Nephron progenitor cell (in vitro differentiated cells): ENCODE measurements at regions not wholly inside any gene's neighbourhood (a gene's known extent, or its start where the extent isn't known, plus 50 kb on each side); places are given as distances from the start of the nearest gene placed in this dataset.
A peak's percentile ranks its signal among the peaks of the same experiment; 100 is the strongest.

Experiments
- DNase-seq: peaks from one replicate; pipeline ENCODE4 v3.0.0; 2021
- H3K27ac Mint-ChIP-seq: 2 replicates; pipeline ENCODE4 v1.8.0; 2021; ENCODE audit warnings: mild to moderate bottlenecking, moderate library complexity, mixed read lengths
- H3K27me3 Mint-ChIP-seq: 2 replicates; pipeline ENCODE4 v1.8.0; 2021; ENCODE audit warnings: mild to moderate bottlenecking, low read depth, mixed read lengths; ENCODE audit not compliant: poor library complexity
- H3K36me3 Mint-ChIP-seq: 2 replicates; pipeline ENCODE4 v1.8.0; 2021; ENCODE audit warnings: low read depth, mixed read lengths
- H3K4me1 Mint-ChIP-seq: 2 replicates; pipeline ENCODE4 v1.8.0; 2021; ENCODE audit warnings: mixed read lengths
- H3K4me3 Mint-ChIP-seq: 2 replicates; pipeline ENCODE4 v1.8.0; 2021; ENCODE audit warnings: mild to moderate bottlenecking, moderate library complexity, mixed read lengths
- H3K9me3 Mint-ChIP-seq: 2 replicates; pipeline ENCODE4 v1.8.0; 2021; ENCODE audit warnings: mild to moderate bottlenecking, moderate library complexity, mixed read lengths
- CTCF ChIP-seq: fragments of 200-600 bp; sonication (generic); IDR thresholded peaks from 2 replicates; pipeline ENCODE4 v1.5.0; 2021; ENCODE audit warnings: antibody characterized with exemption

GRCh38 chr2:17057109-17058017 is 391.7 kb upstream of the CYRIA start:
- Mint-ChIP-seq H3K27ac (no peak overlapping the region), H3K36me3 (no peaks in the 10 kb centered on the region), H3K4me1 (peaks cover 5% of the 10 kb centered on the region), H3K4me3 (no peak overlapping the region), H3K27me3 (peaks cover 5% of the 10 kb centered on the region), H3K9me3 (no peaks in the 10 kb centered on the region)
- TF ChIP-seq CTCF = no peak
- no peak for DNase-seq

GRCh38 chr2:17056236-17056635 is 390.6 kb upstream of the CYRIA start:
- Mint-ChIP-seq H3K36me3 (no peaks in the 10 kb centered on the region), H3K27me3 (peaks cover 7% of the 10 kb centered on the region), H3K27ac (no peak overlapping the region), H3K4me3 (no peak overlapping the region), H3K4me1 (peaks cover 15% of the 10 kb centered on the region), H3K9me3 (no peaks in the 10 kb centered on the region)
- no peak for TF ChIP-seq CTCF
- no peak for DNase-seq

GRCh38 chr2:17052001-17052400 is 386.4 kb upstream of the CYRIA start:
- Mint-ChIP-seq H3K27ac (peak overlapping the region; percentile 58), H3K4me3 (no peak overlapping the region), H3K9me3 (no peaks in the 10 kb centered on the region), H3K27me3 (peaks cover 7% of the 10 kb centered on the region), H3K4me1 (peaks cover 10% of the 10 kb centered on the region), H3K36me3 (no peaks in the 10 kb centered on the region)
- no peak for DNase-seq
- no peak for TF ChIP-seq CTCF

- Mint-ChIP-seq H3K27ac (peak overlapping the region; percentile 58), H3K36me3 (no peaks in the 10 kb centered on the region), H3K4me3 (no peak overlapping the region), H3K9me3 (no peaks in the 10 kb centered on the region), H3K4me1 (peaks cover 10% of the 10 kb centered on the region), H3K27me3 (peaks cover 9% of the 10 kb centered on the region)
- no peak for TF ChIP-seq CTCF
- DNase-seq = no peak
Observed at GRCh38 chr2:17051538-17051937, 385.9 kb upstream of the CYRIA start.

GRCh38 chr2:17043173-17043572 is 377.5 kb upstream of the CYRIA start:
- Mint-ChIP-seq H3K27ac (no peak overlapping the region), H3K4me1 (peaks cover 16% of the 10 kb centered on the region), H3K9me3 (no peaks in the 10 kb centered on the region), H3K27me3 (peaks cover 8% of the 10 kb centered on the region), H3K36me3 (no peaks in the 10 kb centered on the region), H3K4me3 (no peak overlapping the region)
- DNase-seq = no peak
- TF ChIP-seq CTCF = no peak

GRCh38 chr2:17036361-17036760 is 370.7 kb upstream of the CYRIA start:
- H3K36me3 Mint-ChIP-seq = no peaks in the 10 kb centered on the region
- no peak overlapping the region for H3K27ac Mint-ChIP-seq
- peaks cover 6% of the 10 kb centered on the region for H3K9me3 Mint-ChIP-seq
- H3K27me3 Mint-ChIP-seq = no peaks in the 10 kb centered on the region
- H3K4me1 Mint-ChIP-seq = peaks cover 1% of the 10 kb centered on the region
- DNase-seq = no peak
- TF ChIP-seq CTCF = no peak
- no peak overlapping the region for H3K4me3 Mint-ChIP-seq
